Breast epithelium (tissue), 3 donors: ENCODE measurements at regions not wholly inside any gene's neighbourhood (a gene's known extent, or its start where the extent isn't known, plus 50 kb on each side); places are given as distances from the start of the nearest gene placed in this dataset.

Experiments
- POLR2A ChIP-seq: fragments of 450-650 bp; IDR thresholded peaks from one replicate; pipeline ENCODE4 v1.6.1; 2016; ENCODE audit warnings: antibody characterized with exemption, mild to moderate bottlenecking, moderate library complexity
- POLR2AphosphoS5 ChIP-seq, 3 donors: sonication (generic); formaldehyde crosslinking; IDR thresholded peaks; one replicate each; pipeline ENCODE4 v1.6.1; 2017; ENCODE audit warnings: antibody characterized with exemption in 3 of 3
- TF ChIP-seq, protein P1 (sequence below), 3 donors: fragments of 450-650 bp; IDR thresholded peaks; one replicate each; pipeline ENCODE4 v1.5.1; 2016 to 2017; ENCODE audit warnings: antibody characterized with exemption in 3 of 3, mild to moderate bottlenecking in 3 of 3, moderate library complexity in 3 of 3

DNA sequence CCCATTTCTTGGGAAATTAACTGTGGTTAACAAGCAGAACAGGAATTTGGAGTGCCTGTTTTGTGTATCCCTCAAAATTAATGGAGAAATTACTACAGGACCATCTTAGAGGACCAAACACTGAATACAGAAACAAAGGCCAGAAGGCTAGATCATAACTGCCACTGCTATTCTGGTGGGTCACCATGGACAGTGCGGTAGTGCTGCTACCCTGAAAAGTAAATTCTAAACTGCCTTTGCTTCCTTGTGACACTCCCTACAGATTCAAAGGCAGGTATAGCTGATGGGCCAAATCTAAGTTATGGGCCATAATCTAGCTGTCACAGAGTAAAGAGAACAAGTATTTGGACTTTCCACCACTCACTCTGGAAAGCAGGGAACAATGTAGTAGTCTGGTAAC lies 575.8 kb upstream of the ADGRB3 start:
- TF ChIP-seq, protein P1, sequence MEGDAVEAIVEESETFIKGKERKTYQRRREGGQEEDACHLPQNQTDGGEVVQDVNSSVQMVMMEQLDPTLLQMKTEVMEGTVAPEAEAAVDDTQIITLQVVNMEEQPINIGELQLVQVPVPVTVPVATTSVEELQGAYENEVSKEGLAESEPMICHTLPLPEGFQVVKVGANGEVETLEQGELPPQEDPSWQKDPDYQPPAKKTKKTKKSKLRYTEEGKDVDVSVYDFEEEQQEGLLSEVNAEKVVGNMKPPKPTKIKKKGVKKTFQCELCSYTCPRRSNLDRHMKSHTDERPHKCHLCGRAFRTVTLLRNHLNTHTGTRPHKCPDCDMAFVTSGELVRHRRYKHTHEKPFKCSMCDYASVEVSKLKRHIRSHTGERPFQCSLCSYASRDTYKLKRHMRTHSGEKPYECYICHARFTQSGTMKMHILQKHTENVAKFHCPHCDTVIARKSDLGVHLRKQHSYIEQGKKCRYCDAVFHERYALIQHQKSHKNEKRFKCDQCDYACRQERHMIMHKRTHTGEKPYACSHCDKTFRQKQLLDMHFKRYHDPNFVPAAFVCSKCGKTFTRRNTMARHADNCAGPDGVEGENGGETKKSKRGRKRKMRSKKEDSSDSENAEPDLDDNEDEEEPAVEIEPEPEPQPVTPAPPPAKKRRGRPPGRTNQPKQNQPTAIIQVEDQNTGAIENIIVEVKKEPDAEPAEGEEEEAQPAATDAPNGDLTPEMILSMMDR (IDR thresholded peaks at IDR 0.05), result no peak
- no peak for TF ChIP-seq POLR2A
- TF ChIP-seq POLR2AphosphoS5 (IDR thresholded peaks at IDR 0.05), result no peak
